PC-3 (cell line): ENCODE measurements at regions not wholly inside any gene's neighbourhood (a gene's known extent, or its start where the extent isn't known, plus 50 kb on each side); places are given as distances from the start of the nearest gene placed in this dataset.

ENCODE experiments used
- ATAC-seq: fragments of 200-7000 bp; cut with Tn5 transposase; 2 replicates; pipeline ENCODE4 v1.9.1; 2020; ENCODE audit warnings: mild to moderate bottlenecking, moderate library complexity
- BruUV-seq: library from RNA; stranded (reverse); fragments of 400-500 nt; replicated peaks from 2 replicates; lab custom pipeline; 2021; lab: Mats Ljungman, UMichigan
- CTCF ChIA-PET: fragments of 300-600 bp; sonication (Branson Sonifier 250); formaldehyde crosslinking; loops from one replicate; lab custom pipeline; 2022; ENCODE audit warnings: antibody characterized with exemption; lab: Charles Lee
- POLR2A ChIA-PET: fragments of 300-600 bp; sonication (Branson Sonifier 250); formaldehyde crosslinking; loops from one replicate; lab custom pipeline; 2022; ENCODE audit warnings: antibody characterized with exemption; ENCODE audit not compliant: unreplicated experiment; lab: Charles Lee
- DNase-seq: peaks from one replicate; pipeline ENCODE4 v3.0.0-alpha.2; 2015
- H2AFZ ChIP-seq: fragments of 300-600 bp; sonication (generic); 2 replicates; pipeline ENCODE4 v1.6.0; 2016; ENCODE audit warnings: antibody characterized with exemption, low read length
- H3F3A ChIP-seq: fragments of 300-600 bp; sonication (generic); one replicate; pipeline ENCODE4 v1.6.0; 2017; ENCODE audit warnings: antibody characterized with exemption, low read length, control low read depth, mild to moderate bottlenecking; ENCODE audit not compliant: unreplicated experiment
- H3K27ac ChIP-seq: fragments of 300-600 bp; sonication (generic); 2 replicates; pipeline ENCODE4 v1.5.1; 2016; ENCODE audit warnings: mild to moderate bottlenecking, low read length
- H3K27me3 ChIP-seq: fragments of 300-600 bp; sonication (generic); 2 replicates; pipeline ENCODE4 v1.6.1; 2016; ENCODE audit warnings: low read length, mixed read lengths
- H3K36me3 ChIP-seq: fragments of 300-600 bp; sonication (generic); 2 replicates; pipeline ENCODE4 v1.6.1; 2016; ENCODE audit warnings: low read depth, mixed run types, low read length, mixed read lengths
- H3K4me1 ChIP-seq: fragments of 300-600 bp; sonication (generic); 2 replicates; pipeline ENCODE4 v1.5.1; 2016; ENCODE audit warnings: low read length; ENCODE audit not compliant: insufficient read depth
- H3K4me2 ChIP-seq: fragments of 300-600 bp; sonication (generic); 2 replicates; pipeline ENCODE4 v1.6.0; 2016; ENCODE audit warnings: low read length
- H3K4me3 ChIP-seq: fragments of 300-600 bp; sonication (generic); 2 replicates; pipeline ENCODE4 v1.5.1; 2016; ENCODE audit warnings: mild to moderate bottlenecking, low read length, mixed read lengths
- H3K79me2 ChIP-seq: fragments of 300-600 bp; sonication (generic); 2 replicates; pipeline ENCODE4 v1.6.1; 2017; ENCODE audit warnings: low read length, mixed read lengths
- H3K9ac ChIP-seq: fragments of 300-600 bp; sonication (generic); 2 replicates; pipeline ENCODE4 v1.6.0; 2016; ENCODE audit warnings: mild to moderate bottlenecking, low read length
- H3K9me2 ChIP-seq: fragments of 300-600 bp; sonication (generic); replicated peaks from 2 replicates; pipeline ENCODE4 v1.6.1; 2016; ENCODE audit warnings: mixed run types, low read length, mixed read lengths
- H3K9me3 ChIP-seq: fragments of 300-600 bp; sonication (generic); 2 replicates; pipeline ENCODE4 v1.6.1; 2016; ENCODE audit warnings: low read length, mixed read lengths
- H4K20me1 ChIP-seq: fragments of 300-600 bp; sonication (generic); 2 replicates; pipeline ENCODE4 v1.6.1; 2016; ENCODE audit warnings: low read length, mixed read lengths
- CTCF ChIP-seq: fragments of 300-600 bp; sonication (generic); conservative IDR thresholded peaks from 2 replicates; pipeline ENCODE4 v1.5.1; 2017; ENCODE audit warnings: antibody characterized with exemption, low read depth, mild to moderate bottlenecking, low read length
- EZH2 ChIP-seq: fragments of 300-600 bp; sonication (generic); IDR thresholded peaks from one replicate; pipeline ENCODE4 v1.6.1; 2017; ENCODE audit warnings: antibody characterized with exemption, mild to moderate bottlenecking, low read length; ENCODE audit not compliant: unreplicated experiment
- EZH2phosphoT487 ChIP-seq: fragments of 300-600 bp; sonication (generic); IDR thresholded peaks from 2 replicates; pipeline ENCODE4 v1.6.1; 2018; ENCODE audit warnings: mild to moderate bottlenecking, antibody characterized with exemption, low read length, borderline replicate concordance
- intact Hi-C: fragments of 100-400 bp; cut with micrococcal nuclease; formaldehyde crosslinking; loops from 2 replicates; pipeline ENCODE4 v1.9.0; 2023

DNA sequence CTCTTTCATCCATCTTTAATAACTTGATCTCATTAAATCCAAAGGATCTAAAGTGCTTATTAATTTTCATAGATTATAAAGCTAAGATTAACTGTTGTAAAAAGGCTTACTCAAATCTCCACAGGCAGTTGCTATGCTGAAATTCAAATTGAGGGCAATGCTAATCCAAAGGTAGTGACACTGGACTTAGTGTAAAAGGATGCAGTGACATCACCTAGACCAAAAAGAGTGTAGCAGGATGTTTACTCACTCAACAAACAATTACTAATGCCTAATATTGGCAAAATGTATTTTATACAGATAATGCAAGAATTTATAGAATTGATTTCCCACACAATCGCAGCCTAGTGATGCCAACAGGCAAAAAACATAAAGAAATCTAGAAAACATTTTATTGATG lies 756.2 kb downstream of the CDH9 start:
- POLR2A ChIA-PET, result interaction anchor here (0.5 kb wide), 1 partner anchor 8 kb away, joined by 5 read pairs; no protein-coding TSS in a partner anchor
- no TSS peak for BruUV-seq
- CTCF ChIA-PET, result interaction anchor here (0.6 to 0.7 kb wide), 2 partner anchors 110 to 419 kb away, joined by 3 read pairs; no protein-coding TSS in a partner anchor
- H4K20me1 ChIP-seq, result no peaks in the 10 kb centered on the region
- H3K9me2 ChIP-seq, result no peaks in the 10 kb centered on the region
- ATAC-seq, result peak; percentile 90
- H3K36me3 ChIP-seq, result no peaks in the 10 kb centered on the region
- H3K79me2 ChIP-seq, result no peaks in the 10 kb centered on the region
- intact Hi-C loops, result loop anchor here (5.0 kb wide), 1 partner anchor 90 kb away; no protein-coding TSS in a partner anchor
- H3K4me3 ChIP-seq, result no peak overlapping the region
- peak overlapping the region; percentile 95 for H3K27ac ChIP-seq
- no peaks in the 10 kb centered on the region for H3K27me3 ChIP-seq
- peak overlapping the region; percentile 71 for H3K9ac ChIP-seq
- H3K4me2 ChIP-seq, result peak overlapping the region; percentile 57
- no peak overlapping the region for H2AFZ ChIP-seq
- H3F3A ChIP-seq, result no peaks in the 10 kb centered on the region
- peaks cover 31% of the 10 kb centered on the region for H3K4me1 ChIP-seq
- no peaks in the 10 kb centered on the region for H3K9me3 ChIP-seq
- DNase-seq, result peak; percentile 87
- TF ChIP-seq EZH2phosphoT487, result no peak
- no peak for TF ChIP-seq EZH2

DNA sequence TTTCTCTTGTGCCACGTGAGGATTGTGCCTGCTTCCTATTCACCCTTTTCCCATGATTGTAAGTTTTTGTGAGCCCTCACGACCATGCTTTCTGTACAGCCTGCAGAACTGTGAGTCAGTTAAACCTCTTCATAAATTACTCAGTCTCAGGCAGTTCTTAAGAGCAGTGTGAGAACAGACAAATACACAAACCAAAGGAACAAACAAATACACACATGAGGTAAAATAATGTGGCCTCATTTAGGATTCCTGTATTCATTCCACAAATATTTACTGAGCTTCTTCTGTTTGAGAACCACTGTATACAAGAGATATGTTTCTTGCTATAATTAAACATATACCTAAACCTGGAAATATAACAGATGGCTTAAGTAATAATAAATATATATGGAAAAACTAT lies 760.3 kb downstream of the CDH9 start:
- DNase-seq (peak; percentile 40), ATAC-seq (peak; percentile 60)
- no peaks in the 10 kb centered on the region for H3K36me3 ChIP-seq
- CTCF ChIA-PET, result no interaction called here
- no peaks in the 10 kb centered on the region for H3K9me2 ChIP-seq
- peaks cover 29% of the 10 kb centered on the region for H3K4me1 ChIP-seq
- H3K79me2 ChIP-seq, result no peaks in the 10 kb centered on the region
- peak overlapping the region; percentile 72 for H3K27ac ChIP-seq
- no peak overlapping the region for H3K4me3 ChIP-seq
- no peak for TF ChIP-seq EZH2phosphoT487
- H4K20me1 ChIP-seq, result no peaks in the 10 kb centered on the region
- POLR2A ChIA-PET, result no interaction called here
- no peaks in the 10 kb centered on the region for H3K9me3 ChIP-seq
- intact Hi-C loops, result no loop called here
- no TSS peak for BruUV-seq
- H2AFZ ChIP-seq, result no peak overlapping the region
- no peaks in the 10 kb centered on the region for H3F3A ChIP-seq
- no peaks in the 10 kb centered on the region for H3K27me3 ChIP-seq
- no peak overlapping the region for H3K4me2 ChIP-seq
- peak overlapping the region; percentile 53 for H3K9ac ChIP-seq

- no TSS peak for BruUV-seq
- H3K4me2 ChIP-seq, result no peak overlapping the region
- no peaks in the 10 kb centered on the region for H3K79me2 ChIP-seq
- H3F3A ChIP-seq, result no peaks in the 10 kb centered on the region
- no peaks in the 10 kb centered on the region for H3K9me3 ChIP-seq
- H2AFZ ChIP-seq, result no peak overlapping the region
- TF ChIP-seq CTCF (no peak), EZH2phosphoT487 (no peak), EZH2 (no peak)
- ATAC-seq (no peak), DNase-seq (no peak)
- intact Hi-C loops, result no loop called here
- no peak overlapping the region for H3K27ac ChIP-seq
- H3K36me3 ChIP-seq, result no peaks in the 10 kb centered on the region
- H3K9ac ChIP-seq, result no peak overlapping the region
- H3K27me3 ChIP-seq, result no peaks in the 10 kb centered on the region
- H3K4me1 ChIP-seq, result no peaks in the 10 kb centered on the region
- H3K9me2 ChIP-seq, result no peaks in the 10 kb centered on the region
- CTCF ChIA-PET, result no interaction called here
- POLR2A ChIA-PET, result no interaction called here
- no peaks in the 10 kb centered on the region for H4K20me1 ChIP-seq
- no peak overlapping the region for H3K4me3 ChIP-seq
These were observed 779.3 kb downstream of the CDH9 start for GRCh38 chr5:26259081-26259480.

GRCh38 chr5:26245321-26245720 lies 793.1 kb downstream of the CDH9 start:
- 0 out of 2 replicates have a peak, but pooled peaks cover 7% of the 10 kb centered on the region for H3K4me1 ChIP-seq
- no peaks in the 10 kb centered on the region for H3K36me3 ChIP-seq
- no peaks in the 10 kb centered on the region for H3K9me2 ChIP-seq
- no peaks in the 10 kb centered on the region for H3K27me3 ChIP-seq
- BruUV-seq, result no TSS peak
- H3K79me2 ChIP-seq, result no peaks in the 10 kb centered on the region
- no peaks in the 10 kb centered on the region for H4K20me1 ChIP-seq
- intact Hi-C loops, result no loop called here
- peak; percentile 30 for DNase-seq
- peak overlapping the region; percentile 45 for H3K4me3 ChIP-seq
- POLR2A ChIA-PET, result no interaction called here
- H3K4me2 ChIP-seq, result peak overlapping the region; percentile 52
- H3F3A ChIP-seq, result no peaks in the 10 kb centered on the region
- TF ChIP-seq EZH2phosphoT487, result no peak
- no peak for TF ChIP-seq CTCF
- no peak for TF ChIP-seq EZH2
- no peaks in the 10 kb centered on the region for H3K9me3 ChIP-seq
- no peak overlapping the region for H3K27ac ChIP-seq
- CTCF ChIA-PET, result no interaction called here
- no peak overlapping the region for H3K9ac ChIP-seq
- peak overlapping the region; percentile 67 for H2AFZ ChIP-seq
- ATAC-seq, result peak; percentile 65
